ENCODE measurements at regions not wholly inside any gene's neighbourhood (a gene's known extent, or its start where the extent isn't known, plus 50 kb on each side); places are given as distances from the start of the nearest gene placed in this dataset.
"Not testable (repeated sequence)": the region's sequence is repeated elsewhere in the genome, so short reads cannot be mapped to it uniquely, and the experiment has no call there.

DNA sequence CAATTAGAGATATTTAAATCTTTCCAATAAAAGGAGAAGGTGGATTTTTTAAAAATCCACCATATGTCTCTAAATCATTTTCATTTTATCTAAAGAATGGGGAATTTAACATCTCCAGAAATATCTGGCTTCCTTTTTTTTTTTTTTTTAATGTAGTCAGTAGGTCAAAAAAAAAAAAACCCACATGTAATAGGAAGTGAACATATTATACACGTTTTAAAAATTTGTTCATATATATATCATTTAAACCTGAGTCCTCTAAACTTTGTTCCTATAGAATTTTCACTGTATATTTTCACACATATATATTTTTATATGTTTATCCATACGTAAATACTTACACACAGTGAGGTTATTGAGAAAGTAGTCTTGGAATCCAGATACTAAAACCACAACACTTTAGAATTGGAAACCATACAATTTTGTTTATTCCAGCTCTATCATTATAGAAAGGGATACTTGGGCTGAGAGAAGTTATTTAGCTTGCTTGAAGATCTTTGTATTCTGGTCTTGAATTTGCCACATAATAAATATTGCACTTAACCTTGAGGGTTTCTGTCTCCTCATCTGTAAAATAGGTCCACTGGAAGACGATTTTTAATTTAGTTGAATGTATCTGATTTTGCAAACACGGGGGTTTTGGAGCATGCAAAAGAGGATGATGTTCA lies 62.1 kb upstream of the ZNF217 start:
- no peak for DNase-seq (ENCODE audit: extremely low read depth in 1 of 2, low read depth in 1 of 2)

GRCh38 chr20:53654932-53655624 lies 61.4 kb upstream of the ZNF217 start:
- no peak for DNase-seq (ENCODE audit: extremely low read depth in 1 of 2, low read depth in 1 of 2)

- not testable (repeated sequence) for DNase-seq (ENCODE audit: extremely low read depth in 1 of 2, low read depth in 1 of 2)
These were observed 60.9 kb upstream of the ZNF217 start for GRCh38 chr20:53654521-53654920.

DNA sequence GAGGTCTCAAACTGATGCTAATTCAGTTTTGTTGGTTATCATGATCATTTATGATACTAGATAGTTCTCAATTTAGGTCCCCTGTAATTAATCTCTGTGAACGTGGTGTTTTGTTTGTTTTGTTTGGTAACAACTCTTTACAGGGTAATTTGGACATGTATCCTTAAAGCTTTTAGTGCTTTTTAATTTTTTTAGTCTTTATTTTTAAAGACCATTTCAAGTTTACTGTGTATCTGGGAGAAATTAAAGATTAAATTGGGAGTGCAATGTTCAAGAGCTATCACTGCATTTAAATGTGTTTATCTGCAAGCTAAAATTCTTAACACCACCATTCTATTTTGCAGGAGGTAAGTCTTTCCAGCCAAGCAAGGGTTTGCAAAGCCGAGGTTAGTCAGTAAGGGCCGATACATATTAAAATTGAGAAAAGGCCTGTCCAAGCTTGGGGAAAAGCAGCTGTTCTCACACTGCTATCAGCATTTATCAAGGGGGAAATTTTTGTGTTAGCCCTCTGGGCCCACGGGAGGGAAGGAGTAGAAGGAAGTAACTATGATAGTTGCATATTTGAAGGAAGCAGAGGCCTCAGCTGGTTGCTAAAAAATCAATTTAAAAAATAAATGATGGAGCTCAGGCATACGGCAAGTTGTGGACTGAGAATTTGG lies 59.3 kb upstream of the ZNF217 start:
- no peak for DNase-seq (ENCODE audit: extremely low read depth in 1 of 2, low read depth in 1 of 2)

DNA sequence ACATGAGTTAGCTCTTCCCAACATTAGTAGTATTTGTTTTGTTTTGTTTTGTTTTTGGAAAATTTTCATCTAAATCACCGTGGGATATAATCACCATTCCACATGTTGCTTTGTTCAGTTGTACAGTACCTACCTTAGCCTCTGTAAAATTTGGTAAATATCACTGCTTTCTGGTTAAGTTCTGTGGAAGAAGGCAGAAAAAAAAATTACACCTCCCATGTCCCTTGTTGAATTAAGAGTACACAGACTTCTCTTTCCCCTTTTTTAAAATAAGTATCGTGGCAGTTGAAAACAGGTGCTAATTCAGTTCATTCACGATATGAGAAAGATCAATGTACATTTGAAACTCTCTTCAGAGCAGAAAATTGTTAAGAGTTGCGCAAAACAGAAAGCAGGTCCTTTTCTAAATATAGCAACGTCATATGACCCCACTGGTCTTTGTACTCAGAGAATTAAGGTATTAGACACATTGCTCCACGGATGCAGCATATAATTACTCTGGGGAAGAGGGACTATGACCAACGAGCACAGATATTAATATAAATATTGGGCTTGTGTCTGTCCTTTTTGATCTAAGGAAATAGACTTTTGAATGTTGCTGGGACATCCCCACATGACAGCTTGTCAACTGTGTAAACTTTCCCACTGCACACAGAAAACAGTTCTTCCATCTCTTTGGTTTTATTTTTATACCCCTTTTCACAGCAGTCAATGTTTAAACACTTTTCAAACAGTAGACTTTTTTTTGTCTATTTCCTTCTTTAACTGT lies 58.6 kb upstream of the ZNF217 start:
- DNase-seq (ENCODE audit: extremely low read depth in 1 of 2, low read depth in 1 of 2) = no peak

DNA sequence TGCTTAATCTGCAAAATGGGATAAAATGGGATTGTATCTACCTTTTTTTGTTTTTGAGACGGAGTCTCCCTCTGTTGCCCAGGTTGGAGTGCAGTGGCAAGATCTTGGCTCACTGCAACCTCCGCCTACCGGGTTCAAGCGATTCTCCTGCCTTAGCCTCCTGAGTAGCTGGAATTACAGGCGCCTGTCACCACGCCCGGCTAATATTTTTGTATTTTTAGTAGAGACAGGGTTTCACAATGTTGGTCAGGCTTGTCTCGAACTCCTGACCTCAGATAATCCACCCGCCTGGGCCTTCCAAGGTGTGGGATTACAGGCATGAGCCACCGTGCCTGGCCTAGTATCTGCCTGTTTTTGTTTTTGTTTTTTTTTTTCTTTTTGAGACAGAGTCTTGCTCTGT lies 55.9 kb upstream of the ZNF217 start:
- not testable (repeated sequence) for DNase-seq (ENCODE audit: extremely low read depth in 1 of 2, low read depth in 1 of 2)

DNA sequence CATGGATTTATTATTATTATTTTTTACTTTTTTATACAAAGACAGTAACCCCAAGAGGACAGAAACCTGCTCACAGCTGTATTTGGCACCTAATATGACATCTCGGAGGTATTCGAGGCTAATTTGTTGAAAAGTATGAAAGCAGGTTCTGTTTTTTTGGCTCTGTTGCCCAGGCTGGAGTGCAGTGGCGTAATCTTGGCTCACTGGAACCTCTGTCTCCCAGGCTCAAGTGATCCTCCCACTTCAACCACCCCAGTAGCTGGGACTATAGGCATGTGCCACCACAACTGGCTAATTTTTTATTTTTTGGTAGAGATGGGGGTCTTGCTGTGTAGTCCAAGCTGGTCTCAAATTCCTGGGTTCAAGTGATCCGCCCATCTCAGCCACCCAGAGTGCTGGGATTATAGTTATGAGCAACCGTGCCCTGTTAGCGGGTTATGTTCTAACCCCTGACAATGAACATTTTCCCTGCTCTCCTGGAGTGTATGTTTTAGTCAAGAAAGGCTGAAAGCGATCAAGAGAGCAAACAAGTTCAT lies 53.7 kb upstream of the ZNF217 start:
- DNase-seq (ENCODE audit: extremely low read depth in 1 of 2, low read depth in 1 of 2) = no peak

DNA sequence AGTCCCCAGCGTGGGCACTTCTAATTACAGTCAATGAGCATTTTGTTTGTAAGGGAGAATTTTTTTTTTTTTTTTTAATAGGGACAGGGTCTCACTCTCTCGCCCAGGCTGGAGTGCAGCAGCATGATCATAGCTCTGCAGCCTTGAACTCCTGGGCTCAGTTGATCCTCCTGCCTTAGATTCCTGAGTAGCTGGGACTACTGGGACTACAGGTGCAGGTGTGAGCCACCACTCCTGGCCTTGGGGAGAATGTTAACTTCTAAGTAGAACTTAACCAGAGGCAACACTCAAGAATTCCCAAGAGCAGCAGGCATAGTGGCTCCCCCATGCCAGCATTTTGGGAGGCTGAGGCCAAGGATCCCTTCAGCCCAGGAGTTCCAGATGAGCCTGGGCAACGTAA lies 52.9 kb upstream of the ZNF217 start:
- no peak for DNase-seq (ENCODE audit: extremely low read depth in 1 of 2, low read depth in 1 of 2)

GRCh38 chr20:53645582-53645897 lies 51.9 kb upstream of the ZNF217 start:
- no peak for DNase-seq (ENCODE audit: extremely low read depth in 1 of 2, low read depth in 1 of 2)

GRCh38 chr20:53644108-53644507 lies 50.5 kb upstream of the ZNF217 start:
- DNase-seq (ENCODE audit: extremely low read depth in 1 of 2, low read depth in 1 of 2) = not testable (repeated sequence)
